HEK293 (cell line): ENCODE measurements at regions not wholly inside any gene's neighbourhood (a gene's known extent, or its start where the extent isn't known, plus 50 kb on each side); places are given as distances from the start of the nearest gene placed in this dataset.

Source experiments
- ATF2 ChIP-seq: fragments of 450-650 bp; formaldehyde crosslinking; IDR thresholded peaks from 2 replicates; pipeline ENCODE4 v1.5.1; 2016; ENCODE audit warnings: missing biosample characterization, missing genetic modification characterization, low read depth
- KLF10 ChIP-seq: fragments of 450-650 bp; IDR thresholded peaks from 2 replicates; pipeline ENCODE4 v1.5.1; 2018; ENCODE audit warnings: missing biosample characterization, mild to moderate bottlenecking, missing genetic modification characterization
- MZF1 ChIP-seq: fragments of 450-650 bp; formaldehyde crosslinking; IDR thresholded peaks from 2 replicates; pipeline ENCODE4 v1.5.1; 2017; ENCODE audit warnings: missing biosample characterization, missing genetic modification characterization, borderline replicate concordance
- ZBTB20 ChIP-seq: fragments of 450-650 bp; formaldehyde crosslinking; IDR thresholded peaks from 2 replicates; pipeline ENCODE4 v1.5.1; 2016; ENCODE audit warnings: missing biosample characterization, missing genetic modification characterization
- ZBTB8A ChIP-seq: fragments of 450-650 bp; formaldehyde crosslinking; IDR thresholded peaks from 2 replicates; pipeline ENCODE4 v1.5.1; 2016; ENCODE audit warnings: missing biosample characterization, missing genetic modification characterization
- ZNF121 ChIP-seq: fragments of 450-650 bp; formaldehyde crosslinking; IDR thresholded peaks from 2 replicates; pipeline ENCODE4 v1.5.1; 2016; ENCODE audit warnings: missing biosample characterization, missing genetic modification characterization
- ZNF175 ChIP-seq: fragments of 450-650 bp; formaldehyde crosslinking; IDR thresholded peaks from 2 replicates; pipeline ENCODE4 v1.5.1; 2016; ENCODE audit warnings: missing biosample characterization, missing genetic modification characterization
- ZNF18 ChIP-seq: fragments of 450-650 bp; formaldehyde crosslinking; IDR thresholded peaks from 2 replicates; pipeline ENCODE4 v1.5.1; 2016; ENCODE audit warnings: missing biosample characterization, missing genetic modification characterization
- ZNF23 ChIP-seq: fragments of 450-650 bp; formaldehyde crosslinking; IDR thresholded peaks from 2 replicates; pipeline ENCODE4 v1.5.1; 2016; ENCODE audit warnings: missing biosample characterization, missing genetic modification characterization, borderline replicate concordance
- ZNF311 ChIP-seq: fragments of 450-650 bp; formaldehyde crosslinking; IDR thresholded peaks from 2 replicates; pipeline ENCODE4 v1.5.1; 2017; ENCODE audit warnings: missing biosample characterization, missing genetic modification characterization, borderline replicate concordance
- ZNF549 ChIP-seq: fragments of 450-650 bp; IDR thresholded peaks from 2 replicates; pipeline ENCODE4 v1.5.1; 2018; ENCODE audit warnings: missing biosample characterization, missing genetic modification characterization, mild to moderate bottlenecking, inconsistent platforms, moderate library complexity
- TF ChIP-seq, protein P1 (sequence below): fragments of 450-650 bp; formaldehyde crosslinking; IDR thresholded peaks from 2 replicates; pipeline ENCODE4 v1.5.1; 2016; ENCODE audit warnings: missing biosample characterization, missing genetic modification characterization
- TF ChIP-seq, protein P2 (sequence below): fragments of 450-650 bp; IDR thresholded peaks from 2 replicates; pipeline ENCODE4 v1.5.1; 2018; ENCODE audit warnings: missing biosample characterization, mild to moderate bottlenecking, missing genetic modification characterization
- TF ChIP-seq, protein P3 (sequence below): fragments of 450-650 bp; formaldehyde crosslinking; IDR thresholded peaks from 2 replicates; pipeline ENCODE4 v1.5.1; 2016; ENCODE audit warnings: missing biosample characterization, missing genetic modification characterization

- TF ChIP-seq, protein P1, sequence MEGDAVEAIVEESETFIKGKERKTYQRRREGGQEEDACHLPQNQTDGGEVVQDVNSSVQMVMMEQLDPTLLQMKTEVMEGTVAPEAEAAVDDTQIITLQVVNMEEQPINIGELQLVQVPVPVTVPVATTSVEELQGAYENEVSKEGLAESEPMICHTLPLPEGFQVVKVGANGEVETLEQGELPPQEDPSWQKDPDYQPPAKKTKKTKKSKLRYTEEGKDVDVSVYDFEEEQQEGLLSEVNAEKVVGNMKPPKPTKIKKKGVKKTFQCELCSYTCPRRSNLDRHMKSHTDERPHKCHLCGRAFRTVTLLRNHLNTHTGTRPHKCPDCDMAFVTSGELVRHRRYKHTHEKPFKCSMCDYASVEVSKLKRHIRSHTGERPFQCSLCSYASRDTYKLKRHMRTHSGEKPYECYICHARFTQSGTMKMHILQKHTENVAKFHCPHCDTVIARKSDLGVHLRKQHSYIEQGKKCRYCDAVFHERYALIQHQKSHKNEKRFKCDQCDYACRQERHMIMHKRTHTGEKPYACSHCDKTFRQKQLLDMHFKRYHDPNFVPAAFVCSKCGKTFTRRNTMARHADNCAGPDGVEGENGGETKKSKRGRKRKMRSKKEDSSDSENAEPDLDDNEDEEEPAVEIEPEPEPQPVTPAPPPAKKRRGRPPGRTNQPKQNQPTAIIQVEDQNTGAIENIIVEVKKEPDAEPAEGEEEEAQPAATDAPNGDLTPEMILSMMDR (tag by site-specific recombination) = no peak
- no peak for TF ChIP-seq MZF1 (tag by site-specific recombination)
- no peak for TF ChIP-seq KLF10 (tag by site-specific recombination)
- TF ChIP-seq, protein P2, sequence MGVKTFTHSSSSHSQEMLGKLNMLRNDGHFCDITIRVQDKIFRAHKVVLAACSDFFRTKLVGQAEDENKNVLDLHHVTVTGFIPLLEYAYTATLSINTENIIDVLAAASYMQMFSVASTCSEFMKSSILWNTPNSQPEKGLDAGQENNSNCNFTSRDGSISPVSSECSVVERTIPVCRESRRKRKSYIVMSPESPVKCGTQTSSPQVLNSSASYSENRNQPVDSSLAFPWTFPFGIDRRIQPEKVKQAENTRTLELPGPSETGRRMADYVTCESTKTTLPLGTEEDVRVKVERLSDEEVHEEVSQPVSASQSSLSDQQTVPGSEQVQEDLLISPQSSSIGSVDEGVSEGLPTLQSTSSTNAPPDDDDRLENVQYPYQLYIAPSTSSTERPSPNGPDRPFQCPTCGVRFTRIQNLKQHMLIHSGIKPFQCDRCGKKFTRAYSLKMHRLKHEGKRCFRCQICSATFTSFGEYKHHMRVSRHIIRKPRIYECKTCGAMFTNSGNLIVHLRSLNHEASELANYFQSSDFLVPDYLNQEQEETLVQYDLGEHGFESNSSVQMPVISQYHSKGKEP = no peak
- TF ChIP-seq ZNF175 (tag by site-specific recombination) = no peak
- TF ChIP-seq, protein P3, sequence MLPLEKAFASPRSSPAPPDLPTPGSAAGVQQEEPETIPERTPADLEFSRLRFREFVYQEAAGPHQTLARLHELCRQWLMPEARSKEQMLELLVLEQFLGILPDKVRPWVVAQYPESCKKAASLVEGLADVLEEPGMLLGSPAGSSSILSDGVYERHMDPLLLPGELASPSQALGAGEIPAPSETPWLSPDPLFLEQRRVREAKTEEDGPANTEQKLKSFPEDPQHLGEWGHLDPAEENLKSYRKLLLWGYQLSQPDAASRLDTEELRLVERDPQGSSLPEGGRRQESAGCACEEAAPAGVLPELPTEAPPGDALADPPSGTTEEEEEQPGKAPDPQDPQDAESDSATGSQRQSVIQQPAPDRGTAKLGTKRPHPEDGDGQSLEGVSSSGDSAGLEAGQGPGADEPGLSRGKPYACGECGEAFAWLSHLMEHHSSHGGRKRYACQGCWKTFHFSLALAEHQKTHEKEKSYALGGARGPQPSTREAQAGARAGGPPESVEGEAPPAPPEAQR (tag by site-specific recombination) = no peak
- no peak for TF ChIP-seq ATF2 (tag by site-specific recombination)
- TF ChIP-seq ZNF549 = no peak
- TF ChIP-seq ZBTB8A = no peak
- TF ChIP-seq ZNF311 (tag by site-specific recombination) = no peak
- no peak for TF ChIP-seq ZBTB20 (tag by site-specific recombination)
- TF ChIP-seq ZNF121 = no peak
- no peak for TF ChIP-seq ZNF18
- no peak for TF ChIP-seq ZNF23 (tag by site-specific recombination)
Measured at GRCh38 chr9:115492869-115493268, 374.9 kb upstream of the TNC start.
